PFSK-1 (cell line): ENCODE measurements at regions not wholly inside any gene's neighbourhood (a gene's known extent, or its start where the extent isn't known, plus 50 kb on each side); places are given as distances from the start of the nearest gene placed in this dataset.

Experiments
- POLR2AphosphoS5 ChIP-seq: IDR thresholded peaks from 2 replicates; pipeline ENCODE4 v1.6.1; 2012; ENCODE audit warnings: low read depth, mild to moderate bottlenecking, control low read depth, low read length, moderate library complexity
- TAF1 ChIP-seq: IDR thresholded peaks from 2 replicates; pipeline ENCODE4 v1.6.1; 2012; ENCODE audit warnings: low read length, control low read depth, borderline replicate concordance; ENCODE audit not compliant: insufficient read depth

DNA sequence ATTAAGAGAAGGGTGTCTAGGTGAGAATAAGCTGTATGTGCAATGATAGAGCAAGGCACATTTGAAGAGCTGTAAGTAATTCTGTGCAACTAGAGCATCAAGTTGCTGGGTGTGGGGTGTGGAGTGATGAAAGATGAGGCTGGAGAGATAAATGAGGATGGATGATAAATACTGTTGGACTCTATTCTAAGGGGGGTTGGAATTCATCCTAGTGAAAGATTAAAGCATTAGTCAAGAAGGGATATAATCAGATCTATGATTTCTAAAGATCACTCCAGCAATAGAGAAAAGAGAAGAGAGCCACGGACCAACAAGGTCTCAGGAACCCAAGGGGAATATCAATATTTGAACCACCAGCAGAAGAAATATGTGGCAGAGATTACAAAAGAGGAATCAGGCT, 415.0 kb upstream of the RPS6KA3 start:
- TF ChIP-seq TAF1, result no peak
- TF ChIP-seq POLR2AphosphoS5, result no peak
